HCT116 (cell line): ENCODE measurements at regions not wholly inside any gene's neighbourhood (a gene's known extent, or its start where the extent isn't known, plus 50 kb on each side); places are given as distances from the start of the nearest gene placed in this dataset.

Experiments
- POLR2A ChIP-seq: IDR thresholded peaks from 2 replicates; pipeline ENCODE4 v1.7.0; 2011; ENCODE audit warnings: borderline replicate concordance; ENCODE audit not compliant: insufficient read depth, insufficient read length; ENCODE audit errors: extremely low read depth
- POLR2AphosphoS5 ChIP-seq: IDR thresholded peaks from 2 replicates; pipeline ENCODE4 v1.6.1; 2011; ENCODE audit warnings: mild to moderate bottlenecking, low read depth, low read length, moderate library complexity

DNA sequence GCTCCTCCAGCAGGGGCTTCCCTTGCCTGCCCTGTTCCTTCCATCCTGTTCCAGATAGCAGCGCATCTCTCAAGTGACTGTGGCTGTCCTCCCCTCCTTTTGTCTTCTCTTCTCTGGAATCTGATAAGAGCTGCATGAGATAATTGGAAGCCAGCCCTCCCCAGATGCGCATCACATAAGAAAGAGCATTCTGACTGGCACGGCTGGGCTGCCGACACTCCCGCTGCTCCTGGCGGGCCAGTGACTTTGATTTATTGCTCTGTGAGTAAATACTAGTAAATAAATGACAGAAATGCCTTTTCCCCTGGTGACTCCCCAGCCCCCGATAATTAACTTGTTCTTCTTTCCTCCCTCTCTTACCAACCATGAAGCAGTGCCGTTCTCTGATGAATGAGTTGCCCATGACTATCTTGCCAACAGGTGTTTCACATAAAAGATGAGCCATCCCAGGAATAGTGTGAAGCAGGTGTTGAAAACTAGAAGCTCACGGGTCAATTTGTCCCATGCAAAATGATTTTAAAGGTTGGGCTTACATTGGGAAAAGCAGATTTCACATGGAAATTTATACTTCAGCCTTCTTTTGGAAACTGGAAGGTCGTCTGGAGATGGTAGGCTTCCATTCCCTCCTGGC is 212.3 kb downstream of the ERCC6L2 start:
- TF ChIP-seq POLR2A (no peak), POLR2AphosphoS5 (no peak)
